Body of pancreas (tissue), 4 donors: ENCODE measurements at regions not wholly inside any gene's neighbourhood (a gene's known extent, or its start where the extent isn't known, plus 50 kb on each side); places are given as distances from the start of the nearest gene placed in this dataset.

Experiments
- CTCF ChIP-seq, 7 experiments: fragments of 450-650 bp in 4 of 7; fragments of 200-600 bp in 3 of 7; sonication (generic) in 3 of 7; IDR thresholded peaks; one replicate each; pipeline ENCODE4 v1.5.1; 2016 to 2019; ENCODE audit warnings: antibody characterized with exemption in 7 of 7
- POLR2A ChIP-seq, 3 donors: fragments of 450-650 bp; IDR thresholded peaks; one replicate each; pipeline ENCODE4 v1.6.1; 2016; ENCODE audit warnings: antibody characterized with exemption in 3 of 3, mild to moderate bottlenecking in 2 of 3

GRCh38 chr5:155872629-155873220 is 454.2 kb upstream of the SGCD start:
- TF ChIP-seq CTCF (IDR thresholded peaks at IDR 0.05) (no peak), POLR2A (IDR thresholded peaks at IDR 0.05) (no peak)
